ENCODE measurements at regions not wholly inside any gene's neighbourhood (a gene's known extent, or its start where the extent isn't known, plus 50 kb on each side); places are given as distances from the start of the nearest gene placed in this dataset.
A peak's percentile ranks its signal among the peaks of the same experiment; 100 is the strongest.

DNA sequence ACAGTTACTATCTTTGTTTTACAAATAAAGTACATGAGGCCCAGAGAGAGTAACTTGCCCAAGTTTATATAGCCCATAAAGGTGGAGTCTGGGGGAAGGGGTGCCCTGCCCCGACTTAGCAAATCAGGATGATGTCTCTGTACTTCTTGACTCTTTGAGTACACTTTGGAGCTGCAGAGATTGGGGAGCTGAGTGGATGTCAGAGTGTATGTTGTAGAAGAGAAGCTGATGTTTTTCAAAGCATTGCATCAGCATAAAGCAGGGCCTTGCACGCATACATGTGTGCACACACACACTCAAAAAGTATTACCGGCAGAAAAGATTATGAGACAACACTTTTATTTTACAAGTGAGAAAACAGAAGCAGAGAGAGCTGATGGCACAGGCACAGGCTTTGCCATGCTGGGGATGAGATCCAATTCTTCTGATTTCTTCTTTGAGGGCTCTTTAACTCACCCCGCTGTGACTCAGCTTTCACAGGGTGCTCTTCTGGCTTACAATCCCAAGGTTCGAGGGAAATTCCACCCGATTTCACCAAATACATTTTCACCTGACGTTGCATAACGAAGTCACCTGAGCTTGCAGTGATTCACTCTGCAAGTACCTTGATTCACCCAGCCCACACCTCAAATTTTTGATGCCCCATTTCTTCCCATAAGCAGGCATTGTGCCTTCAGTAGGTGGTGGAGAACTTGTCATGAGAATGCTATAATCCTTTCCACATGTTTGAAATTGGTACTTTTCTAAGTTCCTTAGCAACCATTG, 292.8 kb upstream of the BOD1L1 start:
- H3K4me2 ChIP-seq (ENCODE audit: insufficient read depth in 1 of 2, low read depth in 2 of 2, low read length in 2 of 2): no peak overlapping the region
- FAIRE-seq: no peak
- no peak overlapping the region for H2BK15ac ChIP-seq (ENCODE audit: low read length)
- H3K14ac ChIP-seq (ENCODE audit: insufficient read length): no peak overlapping the region
- H3K18ac ChIP-seq (ENCODE audit: extremely low read depth, low read length): no peak overlapping the region
- ChIA-PET POLR2A (ENCODE audit: partially characterized antibody) (no interaction called here), CTCF (ENCODE audit: partially characterized antibody) (interaction anchor here (0.7 to 0.9 kb wide), 2 partner anchors 13 to 30 kb away, joined by 3 read pairs; no protein-coding TSS in a partner anchor)
- H3K27me3 ChIP-seq (replicated peaks in 1 of 4; ENCODE audit: control insufficient read depth in 3 of 4, extremely low read depth in 1 of 4, insufficient read depth in 3 of 4, low read length in 3 of 4): no peaks in the 10 kb centered on the region
- no peak overlapping the region for H2AK5ac ChIP-seq (ENCODE audit: low read depth, low read length)
- H4K20me1 ChIP-seq (replicated peaks in 1 of 2; ENCODE audit: control insufficient read depth in 1 of 2, insufficient read depth in 2 of 2, low read length in 2 of 2): no peaks in the 10 kb centered on the region
- H2AFZ ChIP-seq (ENCODE audit: low read length): 0 out of 2 replicates have a peak overlapping the region, but pooled peaks have one; percentile 29
- H3K79me2 ChIP-seq (ENCODE audit: control insufficient read depth in 1 of 2, insufficient read depth in 2 of 2, low read length in 2 of 2): no peaks in the 10 kb centered on the region
- no peak overlapping the region for H3K23ac ChIP-seq (ENCODE audit: insufficient read length)
- H2BK5ac ChIP-seq (ENCODE audit: low read depth, low read length): no peak overlapping the region; the same call in 1 of the 2 replicates
- 94% methylated on average over 8 of the region's 8 CpGs; no CpG with 5 or more reads in 1 of the 2 experiments for WGBS, 2 experiments (ENCODE audit: extremely low coverage in 1 of 2, insufficient coverage in 1 of 2, insufficient read length in 1 of 2, insufficient replicate concordance in 2 of 2, low coverage in 1 of 2, low lambda C conversion rate in 2 of 2, missing lambda C conversion rate in 1 of 2)
- H2BK20ac ChIP-seq (ENCODE audit: low read length): no peak overlapping the region
- no peak overlapping the region for H3K4ac ChIP-seq (replicated peaks; ENCODE audit: insufficient read length, low read depth, low read length)
- no peak overlapping the region for H3K4me3 ChIP-seq (ENCODE audit: extremely low read depth in 1 of 4, insufficient read depth in 2 of 4, low read depth in 3 of 4, low read length in 4 of 4)
- H2BK12ac ChIP-seq (ENCODE audit: low read depth, low read length): no peak overlapping the region
- no peak overlapping the region for H4K91ac ChIP-seq (replicated peaks; ENCODE audit: insufficient read length, low read length)
- H3K79me1 ChIP-seq (ENCODE audit: low read depth, low read length): no peaks in the 10 kb centered on the region
- H3K36me3 ChIP-seq (ENCODE audit: control insufficient read depth in 2 of 4, insufficient read depth in 4 of 4, low read length in 3 of 4): no peaks in the 10 kb centered on the region
- peaks cover 0 to 7% (median 3%) of the 10 kb centered on the region in 4 experiments; a peak in 4 of 7 replicates for H3K4me1 ChIP-seq (replicated peaks in 1 of 4; ENCODE audit: control insufficient read depth in 3 of 4, insufficient read depth in 4 of 4, low read length in 3 of 4)
- no peaks in the 10 kb centered on the region for H3K23me2 ChIP-seq (ENCODE audit: low read depth, low read length)
- peak in 1 of 2 experiments; percentile 27 for DNase-seq (ENCODE audit: low read depth in 1 of 2, low spot score in 2 of 2)
- H3K9ac ChIP-seq (replicated peaks in 1 of 4; ENCODE audit: extremely low read depth in 1 of 4, low read depth in 3 of 4, low read length in 3 of 4): no peak overlapping the region
- no peaks in the 10 kb centered on the region for H3K9me3 ChIP-seq (ENCODE audit: insufficient read depth in 2 of 2, low read depth in 1 of 2, low read length in 1 of 2)
- no peak overlapping the region for H4K8ac ChIP-seq (ENCODE audit: extremely low read depth, insufficient read depth, low read length)
- no peak overlapping the region for H4K5ac ChIP-seq (ENCODE audit: insufficient read length, low read depth, low read length)
- no peak overlapping the region for H2BK120ac ChIP-seq (replicated peaks; ENCODE audit: low read depth, low read length)
- no peak overlapping the region for H3K27ac ChIP-seq (ENCODE audit: low read depth, low read length)
- H3K56ac ChIP-seq (replicated peaks; ENCODE audit: insufficient read length, low read depth, low read length): no peak overlapping the region
- TF ChIP-seq TCF12 (IDR thresholded peaks at IDR 0.05; ENCODE audit: low read depth, low read length) (no peak), SUZ12 (IDR thresholded peaks at IDR 0.05; ENCODE audit: low read length) (no peak), POU5F1 (IDR thresholded peaks at IDR 0.05; ENCODE audit: low read depth, low read length) (no peak), HDAC6 (IDR thresholded peaks at IDR 0.05; ENCODE audit: low read depth, low read length) (no peak), RXRA (IDR thresholded peaks at IDR 0.05; ENCODE audit: insufficient read depth, low read depth, low read length) (no peak), ZNF274 (IDR thresholded peaks at IDR 0.05; ENCODE audit: borderline replicate concordance, extremely low read depth, low read length) (no peak), POLR2AphosphoS5 (IDR thresholded peaks at IDR 0.05; ENCODE audit: low read depth, low read length) (no peak), SP4 (IDR thresholded peaks at IDR 0.05; ENCODE audit: low read length) (no peak), NANOG (IDR thresholded peaks at IDR 0.05; ENCODE audit: insufficient read depth, low read depth, low read length, poor library complexity, severe bottlenecking) (no peak), HDAC2 (IDR thresholded peaks at IDR 0.05; ENCODE audit: borderline replicate concordance in 1 of 2, low read depth in 2 of 2, low read length in 2 of 2) (no peak), TBP (IDR thresholded peaks at IDR 0.05; ENCODE audit: low read depth, low read length) (no peak), RFX5 (IDR thresholded peaks at IDR 0.05; ENCODE audit: borderline replicate concordance, low read depth, low read length) (no peak)
- TF ChIP-seq, protein P1, sequence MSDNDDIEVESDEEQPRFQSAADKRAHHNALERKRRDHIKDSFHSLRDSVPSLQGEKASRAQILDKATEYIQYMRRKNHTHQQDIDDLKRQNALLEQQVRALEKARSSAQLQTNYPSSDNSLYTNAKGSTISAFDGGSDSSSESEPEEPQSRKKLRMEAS (IDR thresholded peaks at IDR 0.05): no peak

Measured in H1 (cell line).